RWPE2 (cell line): ENCODE measurements at regions not wholly inside any gene's neighbourhood (a gene's known extent, or its start where the extent isn't known, plus 50 kb on each side); places are given as distances from the start of the nearest gene placed in this dataset.
"Not testable (repeated sequence)": the region's sequence is repeated elsewhere in the genome, so short reads cannot be mapped to it uniquely, and the experiment has no call there.

Source experiments
- ATAC-seq: fragments of 200-7000 bp; cut with Tn5 transposase; 3 replicates; pipeline ENCODE4 v1.9.1; 2021; ENCODE audit warnings: low read depth
- DNase-seq: peaks from one replicate; pipeline ENCODE4 v3.0.0-alpha.2; 2020; ENCODE audit warnings: low spot score
- H3K27ac ChIP-seq: fragments of 450-650 bp; 2 replicates; pipeline ENCODE4 v1.5.1; 2017; ENCODE audit warnings: mild to moderate bottlenecking; ENCODE audit not compliant: poor library complexity, severe bottlenecking
- H3K27me3 ChIP-seq: fragments of 250-450 bp; sonication (Bioruptor Pico); 2 replicates; pipeline ENCODE4 v1.5.1; 2021; ENCODE audit warnings: mild to moderate bottlenecking, moderate library complexity; ENCODE audit not compliant: insufficient read depth, poor library complexity, severe bottlenecking
- H3K36me3 ChIP-seq: fragments of 250-450 bp; sonication (Bioruptor Pico); 2 replicates; pipeline ENCODE4 v1.5.1; 2020; ENCODE audit warnings: low read depth, mild to moderate bottlenecking, moderate library complexity
- H3K4me1 ChIP-seq: fragments of 250-450 bp; sonication (Bioruptor Pico); 2 replicates; pipeline ENCODE4 v1.5.1; 2021; ENCODE audit warnings: mild to moderate bottlenecking, moderate library complexity; ENCODE audit not compliant: insufficient read depth, poor library complexity, severe bottlenecking
- H3K4me3 ChIP-seq: fragments of 250-450 bp; sonication (Bioruptor Pico); 2 replicates; pipeline ENCODE4 v1.5.1; 2021; ENCODE audit warnings: mild to moderate bottlenecking, moderate library complexity; ENCODE audit not compliant: severe bottlenecking
- H3K9me3 ChIP-seq: fragments of 250-450 bp; sonication (Bioruptor Pico); 2 replicates; pipeline ENCODE4 v1.5.1; 2021; ENCODE audit warnings: mild to moderate bottlenecking, moderate library complexity; ENCODE audit not compliant: severe bottlenecking
- TF ChIP-seq, protein P1 (sequence below): fragments of 450-650 bp; IDR thresholded peaks from one replicate; pipeline ENCODE4 v1.5.1; 2017; ENCODE audit warnings: mild to moderate bottlenecking, moderate library complexity; ENCODE audit not compliant: poor library complexity, severe bottlenecking

- Histone ChIP-seq H3K36me3 (no peaks in the 10 kb centered on the region), H3K4me3 (no peak overlapping the region), H3K27me3 (no peaks in the 10 kb centered on the region), H3K27ac (no peak overlapping the region), H3K9me3 (no peaks in the 10 kb centered on the region), H3K4me1 (peaks cover 4% of the 10 kb centered on the region)
- DNase-seq (no peak), ATAC-seq (no peak)
- TF ChIP-seq, protein P1, sequence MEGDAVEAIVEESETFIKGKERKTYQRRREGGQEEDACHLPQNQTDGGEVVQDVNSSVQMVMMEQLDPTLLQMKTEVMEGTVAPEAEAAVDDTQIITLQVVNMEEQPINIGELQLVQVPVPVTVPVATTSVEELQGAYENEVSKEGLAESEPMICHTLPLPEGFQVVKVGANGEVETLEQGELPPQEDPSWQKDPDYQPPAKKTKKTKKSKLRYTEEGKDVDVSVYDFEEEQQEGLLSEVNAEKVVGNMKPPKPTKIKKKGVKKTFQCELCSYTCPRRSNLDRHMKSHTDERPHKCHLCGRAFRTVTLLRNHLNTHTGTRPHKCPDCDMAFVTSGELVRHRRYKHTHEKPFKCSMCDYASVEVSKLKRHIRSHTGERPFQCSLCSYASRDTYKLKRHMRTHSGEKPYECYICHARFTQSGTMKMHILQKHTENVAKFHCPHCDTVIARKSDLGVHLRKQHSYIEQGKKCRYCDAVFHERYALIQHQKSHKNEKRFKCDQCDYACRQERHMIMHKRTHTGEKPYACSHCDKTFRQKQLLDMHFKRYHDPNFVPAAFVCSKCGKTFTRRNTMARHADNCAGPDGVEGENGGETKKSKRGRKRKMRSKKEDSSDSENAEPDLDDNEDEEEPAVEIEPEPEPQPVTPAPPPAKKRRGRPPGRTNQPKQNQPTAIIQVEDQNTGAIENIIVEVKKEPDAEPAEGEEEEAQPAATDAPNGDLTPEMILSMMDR: no peak
Measured at GRCh38 chr15:67936258-67936657, 96.4 kb upstream of the RNU6-1 start.

GRCh38 chr15:67937153-67937761 is 97.4 kb upstream of the RNU6-1 start:
- Histone ChIP-seq H3K36me3 (no peaks in the 10 kb centered on the region), H3K27ac (no peak overlapping the region), H3K4me1 (peaks cover 11% of the 10 kb centered on the region), H3K4me3 (no peak overlapping the region), H3K27me3 (no peaks in the 10 kb centered on the region), H3K9me3 (no peaks in the 10 kb centered on the region)
- no peak for DNase-seq
- peak; percentile 50 for ATAC-seq
- TF ChIP-seq, protein P1: no peak

GRCh38 chr15:67939179-67939578 is 99.3 kb upstream of the RNU6-1 start:
- H3K27ac ChIP-seq: not testable (repeated sequence)

GRCh38 chr15:67939588-67940323 is 99.9 kb upstream of the RNU6-1 start:
- not testable (repeated sequence) for H3K4me3 ChIP-seq, H3K27ac ChIP-seq, H3K27me3 ChIP-seq, DNase-seq, H3K9me3 ChIP-seq, ATAC-seq, H3K36me3 ChIP-seq
- peaks cover 11% of the 10 kb centered on the region for H3K4me1 ChIP-seq

More at GRCh38 chr15:67939179-67939578, 99.3 kb upstream of the RNU6-1 start:
- ATAC-seq, H3K4me3 ChIP-seq, H3K9me3 ChIP-seq, H3K27me3 ChIP-seq, DNase-seq, H3K36me3 ChIP-seq: not testable (repeated sequence)
- H3K4me1 ChIP-seq: peaks cover 11% of the 10 kb centered on the region

DNA sequence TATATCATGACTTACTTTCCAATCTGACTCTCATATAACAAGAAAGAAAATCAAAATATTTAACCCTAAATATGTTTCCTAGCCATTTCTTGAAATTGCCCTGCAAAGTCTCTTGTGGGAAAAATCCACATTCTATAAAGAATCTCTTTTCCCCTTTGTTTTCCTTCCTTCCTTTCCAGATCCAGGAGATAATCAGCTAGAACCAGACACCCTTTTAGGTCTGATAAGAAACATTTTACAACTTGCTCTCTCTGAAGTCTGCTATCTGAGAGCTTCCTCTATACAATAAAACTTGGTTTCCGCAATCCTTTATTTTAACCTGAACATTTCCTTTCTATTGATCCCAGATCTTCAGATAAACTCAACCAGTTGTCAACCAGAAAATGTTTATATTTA is 100.5 kb upstream of the RNU6-1 start:
- H3K4me3 ChIP-seq: no peak overlapping the region
- TF ChIP-seq, protein P1: no peak
- H3K4me1 ChIP-seq: peaks cover 11% of the 10 kb centered on the region
- H3K36me3 ChIP-seq: no peaks in the 10 kb centered on the region
- DNase-seq (no peak), ATAC-seq (no peak)
- H3K9me3 ChIP-seq: no peaks in the 10 kb centered on the region
- H3K27ac ChIP-seq: no peak overlapping the region
- H3K27me3 ChIP-seq: no peaks in the 10 kb centered on the region
